ENCODE measurements at regions not wholly inside any gene's neighbourhood (a gene's known extent, or its start where the extent isn't known, plus 50 kb on each side); places are given as distances from the start of the nearest gene placed in this dataset.

GRCh38 chr4:153117554-153117953 is 86.7 kb upstream of the TRIM2 start:
- intact Hi-C loops (cut with micrococcal nuclease) = no loop called here
- no peak for TF ChIP-seq CTCF (IDR thresholded peaks at IDR 0.05)
- no peak overlapping the region for H3K27ac Mint-ChIP-seq
- ChIA-PET CTCF (interaction anchor here (4.7 kb wide), 1 partner anchor 35 kb away, joined by 30 read pairs; no protein-coding TSS in a partner anchor), POLR2A (no interaction called here)
- ATAC-seq (ENCODE audit: low read depth) = no peak
- H3K36me3 Mint-ChIP-seq (ENCODE audit: low read depth) = no peaks in the 10 kb centered on the region
- no peak for DNase-seq
- no peak overlapping the region for H3K4me3 Mint-ChIP-seq
- H3K9me3 Mint-ChIP-seq = no peaks in the 10 kb centered on the region
- H3K4me1 Mint-ChIP-seq = peaks cover 3% of the 10 kb centered on the region
- no peaks in the 10 kb centered on the region for H3K27me3 Mint-ChIP-seq

GRCh38 chr4:153119626-153120025 is 84.6 kb upstream of the TRIM2 start:
- no peak for TF ChIP-seq CTCF (IDR thresholded peaks at IDR 0.05)
- Mint-ChIP-seq H3K27ac (no peak overlapping the region), H3K4me3 (no peak overlapping the region), H3K27me3 (no peaks in the 10 kb centered on the region), H3K9me3 (no peaks in the 10 kb centered on the region), H3K4me1 (peaks cover 3% of the 10 kb centered on the region), H3K36me3 (ENCODE audit: low read depth) (no peaks in the 10 kb centered on the region)
- intact Hi-C loops (cut with micrococcal nuclease) = no loop called here
- DNase-seq (no peak), ATAC-seq (ENCODE audit: low read depth) (no peak)
- CTCF ChIA-PET = interaction anchor here (1.1 kb wide), 1 partner anchor 8 kb away, joined by 4 read pairs; no protein-coding TSS in a partner anchor
- POLR2A ChIA-PET = no interaction called here

- Mint-ChIP-seq H3K9me3 (no peaks in the 10 kb centered on the region), H3K4me3 (no peak overlapping the region), H3K27ac (no peak overlapping the region), H3K36me3 (ENCODE audit: low read depth) (no peaks in the 10 kb centered on the region), H3K4me1 (peaks cover 3% of the 10 kb centered on the region), H3K27me3 (no peaks in the 10 kb centered on the region)
- ATAC-seq (ENCODE audit: low read depth) (no peak), DNase-seq (no peak)
- ChIA-PET CTCF (interaction anchor here (0.6 to 1.2 kb wide), 2 partner anchors 37 to 245 kb away, joined by 4 to 6 read pairs; no protein-coding TSS in a partner anchor), POLR2A (no interaction called here)
- TF ChIP-seq CTCF (IDR thresholded peaks at IDR 0.05) = no peak
- intact Hi-C loops (cut with micrococcal nuclease) = no loop called here
Observed at GRCh38 chr4:153120235-153120634, 84.0 kb upstream of the TRIM2 start.

- Mint-ChIP-seq H3K9me3 (no peaks in the 10 kb centered on the region), H3K27ac (no peak overlapping the region), H3K4me1 (peaks cover 2% of the 10 kb centered on the region), H3K4me3 (no peak overlapping the region), H3K36me3 (ENCODE audit: low read depth) (no peaks in the 10 kb centered on the region), H3K27me3 (no peaks in the 10 kb centered on the region)
- intact Hi-C loops (cut with micrococcal nuclease) = no loop called here
- DNase-seq (no peak), ATAC-seq (ENCODE audit: low read depth) (no peak)
- ChIA-PET POLR2A (interaction anchor here (0.6 kb wide), 1 partner anchor 276 kb away, joined by 5 read pairs; no protein-coding TSS in a partner anchor), CTCF (interaction anchor here (1.0 to 5.9 kb wide), 2 partner anchors 11 to 40 kb away, joined by 4 to 252 read pairs; no protein-coding TSS in a partner anchor)
- TF ChIP-seq CTCF (IDR thresholded peaks at IDR 0.05) = no peak
Observed at GRCh38 chr4:153122855-153123254, 81.4 kb upstream of the TRIM2 start.

GRCh38 chr4:153126137-153126536 is 78.1 kb upstream of the TRIM2 start:
- Mint-ChIP-seq H3K4me1 (peaks cover 2% of the 10 kb centered on the region), H3K9me3 (no peaks in the 10 kb centered on the region), H3K36me3 (ENCODE audit: low read depth) (no peaks in the 10 kb centered on the region), H3K4me3 (no peak overlapping the region), H3K27me3 (no peaks in the 10 kb centered on the region), H3K27ac (no peak overlapping the region)
- DNase-seq (no peak), ATAC-seq (ENCODE audit: low read depth) (no peak)
- intact Hi-C loops (cut with micrococcal nuclease) = loop anchor here (5.0 kb wide), 2 partner anchors 189 to 719 kb away; partner anchors contain the start of gene FHDC1
- POLR2A ChIA-PET = no interaction called here
- TF ChIP-seq CTCF (IDR thresholded peaks at IDR 0.05) = no peak
- CTCF ChIA-PET = interaction anchor here (0.9 to 5.9 kb wide), 7 partner anchors 12 to 517 kb away, joined by 3 to 252 read pairs (median 24); no protein-coding TSS in a partner anchor
